Left lung (tissue), 4 donors: ENCODE measurements at regions not wholly inside any gene's neighbourhood (a gene's known extent, or its start where the extent isn't known, plus 50 kb on each side); places are given as distances from the start of the nearest gene placed in this dataset.

Experiments
- ATAC-seq: fragments of 200-7000 bp; cut with Tn5 transposase; one replicate; pipeline ENCODE4 v1.9.1; 2020; ENCODE audit warnings: moderate library complexity
- DNase-seq, 4 donors: peaks; one replicate each; pipeline ENCODE4 v3.0.0-alpha.2; 2013 to 2020
- H3K27ac ChIP-seq, 2 donors: fragments of 200-600 bp; sonication (generic) in 1 of 2; one replicate each; pipeline versions ENCODE4 v1.5.0 to v1.8.0; 2020 to 2021
- H3K27me3 ChIP-seq, 2 donors: fragments of 200-600 bp; sonication (generic) in 1 of 2; one replicate each; pipeline versions ENCODE4 v1.5.0 to v1.8.0; 2020 to 2021
- H3K36me3 ChIP-seq, 2 donors: fragments of 200-600 bp; sonication (generic) in 1 of 2; one replicate each; pipeline versions ENCODE4 v1.5.0 to v1.8.0; 2020 to 2021
- H3K4me1 ChIP-seq, 2 donors: fragments of 200-600 bp; one replicate each; pipeline ENCODE4 v1.8.0; 2021
- H3K4me3 ChIP-seq, 2 donors: fragments of 200-600 bp; sonication (generic) in 1 of 2; one replicate each; pipeline versions ENCODE4 v1.5.0 to v1.8.0; 2020 to 2021; ENCODE audit warnings: mild to moderate bottlenecking in 1 of 2
- H3K9me3 ChIP-seq, 2 donors: fragments of 200-600 bp; sonication (generic) in 1 of 2; one replicate each; pipeline versions ENCODE4 v1.5.0 to v1.8.0; 2020 to 2021
- intact Hi-C, 2 donors: fragments of 100-400 bp; cut with DNase I; formaldehyde crosslinking; loops; one replicate each; pipeline versions ENCODE4 v1.11.2 to v1.14.2; 2022
- TF ChIP-seq, protein P1 (sequence below), 2 donors: fragments of 200-600 bp; sonication (generic) in 1 of 2; IDR thresholded peaks; one replicate each; pipeline versions ENCODE4 v1.5.0 to v1.8.0; 2021; ENCODE audit warnings: antibody characterized with exemption in 2 of 2
- donor health status: DM: no; HTN: yes; CAD: no.
- donor health status: DM: no; HTN: no; CAD: no.

DNA sequence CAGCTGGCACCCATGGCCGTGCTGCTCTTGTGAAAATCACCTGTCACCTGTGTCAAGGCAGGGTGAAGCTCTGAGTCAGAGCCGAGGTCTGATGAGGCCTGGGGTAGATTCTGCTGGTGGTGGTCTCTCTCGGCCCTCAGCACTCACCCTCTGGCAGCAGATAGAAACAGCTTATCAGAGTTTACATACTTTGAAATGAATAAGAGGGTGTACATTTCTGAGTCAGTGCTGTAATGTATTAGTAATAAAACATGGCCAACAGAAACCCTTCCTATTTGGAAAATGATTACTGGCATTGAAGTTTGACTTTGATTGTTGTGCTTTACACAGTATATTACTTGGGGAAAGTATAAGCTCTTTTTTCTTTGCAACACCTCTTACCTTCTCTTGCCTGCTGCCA, 228.8 kb downstream of the SNX10 start:
- intact Hi-C loops = no loop called here
- ATAC-seq = no peak
- DNase-seq = no peak
- peaks cover 0 to 4% of the 10 kb centered on the region in 2 donors for H3K9me3 ChIP-seq
- H3K4me1 ChIP-seq = no peaks in the 10 kb centered on the region
- no peak overlapping the region for H3K4me3 ChIP-seq
- no peaks in the 10 kb centered on the region for H3K27me3 ChIP-seq
- no peaks in the 10 kb centered on the region for H3K36me3 ChIP-seq
- no peak overlapping the region for H3K27ac ChIP-seq
- TF ChIP-seq, protein P1, sequence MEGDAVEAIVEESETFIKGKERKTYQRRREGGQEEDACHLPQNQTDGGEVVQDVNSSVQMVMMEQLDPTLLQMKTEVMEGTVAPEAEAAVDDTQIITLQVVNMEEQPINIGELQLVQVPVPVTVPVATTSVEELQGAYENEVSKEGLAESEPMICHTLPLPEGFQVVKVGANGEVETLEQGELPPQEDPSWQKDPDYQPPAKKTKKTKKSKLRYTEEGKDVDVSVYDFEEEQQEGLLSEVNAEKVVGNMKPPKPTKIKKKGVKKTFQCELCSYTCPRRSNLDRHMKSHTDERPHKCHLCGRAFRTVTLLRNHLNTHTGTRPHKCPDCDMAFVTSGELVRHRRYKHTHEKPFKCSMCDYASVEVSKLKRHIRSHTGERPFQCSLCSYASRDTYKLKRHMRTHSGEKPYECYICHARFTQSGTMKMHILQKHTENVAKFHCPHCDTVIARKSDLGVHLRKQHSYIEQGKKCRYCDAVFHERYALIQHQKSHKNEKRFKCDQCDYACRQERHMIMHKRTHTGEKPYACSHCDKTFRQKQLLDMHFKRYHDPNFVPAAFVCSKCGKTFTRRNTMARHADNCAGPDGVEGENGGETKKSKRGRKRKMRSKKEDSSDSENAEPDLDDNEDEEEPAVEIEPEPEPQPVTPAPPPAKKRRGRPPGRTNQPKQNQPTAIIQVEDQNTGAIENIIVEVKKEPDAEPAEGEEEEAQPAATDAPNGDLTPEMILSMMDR (IDR thresholded peaks at IDR 0.05) = no peak

DNA sequence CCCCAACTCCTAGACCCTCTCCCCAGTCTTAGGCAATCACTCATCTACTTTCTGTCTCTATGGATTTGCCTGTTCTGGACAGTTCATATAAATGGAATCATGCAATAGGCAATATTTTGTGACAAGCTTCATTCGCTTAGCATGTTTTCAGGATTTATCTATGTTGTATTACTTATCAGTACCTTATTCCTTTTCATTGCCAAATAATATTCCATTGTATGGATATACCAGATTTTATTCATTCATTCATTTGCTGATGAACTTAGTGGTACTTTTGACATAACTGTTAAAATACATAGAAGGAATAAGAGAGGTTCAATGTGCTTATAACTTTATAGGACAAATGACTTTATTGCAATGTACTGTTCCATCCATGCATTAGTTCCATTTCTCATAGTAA, 231.0 kb downstream of the SNX10 start:
- TF ChIP-seq, protein P1 (IDR thresholded peaks at IDR 0.05) = no peak
- intact Hi-C loops = no loop called here
- Histone ChIP-seq H3K36me3 (no peaks in the 10 kb centered on the region), H3K27ac (no peak overlapping the region), H3K4me1 (no peaks in the 10 kb centered on the region), H3K4me3 (no peak overlapping the region), H3K9me3 (peaks cover 0 to 4% of the 10 kb centered on the region in 2 donors), H3K27me3 (no peaks in the 10 kb centered on the region)
- DNase-seq (no peak), ATAC-seq (no peak)

DNA sequence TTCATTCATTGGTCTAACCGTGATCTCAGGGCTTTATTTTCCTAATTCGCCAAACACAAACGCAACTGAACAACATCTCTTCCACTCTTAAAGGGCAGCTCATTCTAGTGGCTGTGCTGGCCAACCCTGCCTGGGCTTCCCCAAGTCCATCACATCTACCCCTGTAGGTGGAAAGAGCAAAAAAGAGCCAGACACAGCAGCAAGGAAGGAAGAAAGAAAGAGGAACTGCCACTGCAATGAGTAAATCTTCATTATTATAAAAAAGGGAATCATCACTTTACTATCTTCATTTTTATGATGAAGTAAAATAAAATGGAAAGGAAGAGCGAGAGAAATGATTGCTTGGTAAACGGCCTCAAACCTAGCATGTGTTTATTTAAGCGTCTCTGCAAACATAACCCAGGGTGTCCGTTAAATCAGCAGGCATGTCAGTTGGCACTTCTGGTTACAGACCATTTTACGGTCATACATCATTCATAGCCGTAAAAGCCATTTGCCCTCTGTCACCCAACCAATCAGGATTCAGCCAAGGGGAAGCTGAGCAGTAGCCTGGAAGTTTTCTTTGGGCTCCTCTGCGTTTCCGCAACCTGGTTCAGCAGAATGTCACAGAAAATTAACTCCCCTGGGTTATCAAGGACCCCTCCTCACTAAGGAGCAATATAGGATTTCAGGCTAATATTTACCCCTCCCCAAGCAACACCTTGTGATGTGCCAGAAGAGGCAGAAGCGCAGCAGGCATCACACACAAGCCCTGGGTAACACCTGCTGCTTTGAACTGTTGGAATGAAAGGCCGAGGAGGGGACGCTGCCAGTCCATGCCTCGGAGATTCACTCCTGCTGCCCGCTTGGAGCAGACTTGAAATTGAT, 234.0 kb downstream of the SNX10 start:
- Histone ChIP-seq H3K36me3 (no peaks in the 10 kb centered on the region), H3K27me3 (no peaks in the 10 kb centered on the region), H3K9me3 (peaks cover 0 to 4% of the 10 kb centered on the region in 2 donors), H3K27ac (no peak overlapping the region), H3K4me1 (no peaks in the 10 kb centered on the region), H3K4me3 (no peak overlapping the region)
- intact Hi-C loops = no loop called here
- TF ChIP-seq, protein P1 (IDR thresholded peaks at IDR 0.05) = no peak
- DNase-seq (no peak), ATAC-seq (no peak)

DNA sequence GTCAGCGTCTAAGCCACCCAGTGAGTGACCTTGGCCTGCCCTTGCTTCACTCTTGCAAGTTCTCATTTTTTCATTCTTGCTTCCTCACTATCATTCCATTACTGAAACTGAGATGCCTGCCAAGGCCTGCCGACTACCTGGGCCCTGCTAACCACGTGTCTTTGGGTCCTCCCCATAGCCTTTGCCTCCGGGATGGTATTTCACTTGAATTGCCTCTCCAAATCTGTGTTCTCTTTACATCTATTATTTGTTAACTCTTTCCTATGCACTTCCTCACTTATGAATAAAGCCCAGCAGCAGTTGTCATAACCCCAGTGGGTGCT, 234.6 kb downstream of the SNX10 start:
- Histone ChIP-seq H3K4me1 (no peaks in the 10 kb centered on the region), H3K4me3 (no peak overlapping the region), H3K27me3 (no peaks in the 10 kb centered on the region), H3K9me3 (peaks cover 0 to 4% of the 10 kb centered on the region in 2 donors), H3K27ac (no peak overlapping the region), H3K36me3 (no peaks in the 10 kb centered on the region)
- TF ChIP-seq, protein P1 (IDR thresholded peaks at IDR 0.05) = no peak
- no peak for DNase-seq
- intact Hi-C loops = no loop called here
- no peak for ATAC-seq

DNA sequence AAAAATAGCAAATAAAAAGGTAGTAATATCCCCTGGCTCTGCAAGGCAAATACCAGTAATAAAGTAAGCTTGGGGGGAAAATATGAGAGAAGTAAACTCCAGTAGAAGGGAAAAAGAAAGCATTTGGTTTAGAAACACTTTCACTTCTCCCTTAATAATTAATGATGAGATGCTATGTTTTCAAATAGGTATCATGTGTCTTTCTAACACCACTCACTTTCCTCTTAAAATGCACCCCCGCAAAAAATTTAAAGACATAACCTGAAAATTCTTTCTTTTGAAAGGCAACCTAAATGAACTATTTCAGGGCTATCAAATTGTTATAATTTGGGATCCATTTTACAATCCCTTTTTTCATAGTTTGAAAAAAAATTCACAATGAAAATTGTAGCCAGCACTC, 240.3 kb downstream of the SNX10 start:
- Histone ChIP-seq H3K4me1 (no peaks in the 10 kb centered on the region), H3K4me3 (no peak overlapping the region)

More for the DNA sequence above, 240.3 kb downstream of the SNX10 start:
- Histone ChIP-seq H3K27ac (no peak overlapping the region), H3K27me3 (peaks cover 0 to 13% of the 10 kb centered on the region in 2 donors), H3K36me3 (no peaks in the 10 kb centered on the region), H3K9me3 (no peaks in the 10 kb centered on the region)
- ATAC-seq (no peak), DNase-seq (no peak)
- TF ChIP-seq, protein P1 (IDR thresholded peaks at IDR 0.05) = no peak
- intact Hi-C loops = no loop called here
